HepG2 (cell line): ENCODE measurements at regions not wholly inside any gene's neighbourhood (a gene's known extent, or its start where the extent isn't known, plus 50 kb on each side); places are given as distances from the start of the nearest gene placed in this dataset.

Source experiments
- ATAC-seq: fragments of 200-7000 bp; cut with Tn5 transposase; 3 replicates; pipeline ENCODE4 v1.9.1; 2020; ENCODE audit warnings: mild to moderate bottlenecking, moderate library complexity
- BruUV-seq: library from RNA; stranded (reverse); fragments of 400-500 nt; replicated peaks from 2 replicates; lab custom pipeline; 2021; lab: Mats Ljungman, UMichigan
- CTCF ChIA-PET: fragments of 300-600 bp; formaldehyde crosslinking; extraction: SDS; loops from one replicate; lab custom pipeline; 2021; ENCODE audit warnings: low total read pairs, inconsistent platforms, low intra/inter-chr PET ratio; lab: Yijun Ruan, JAX
- POLR2A ChIA-PET: fragments of 350-600 bp; sonication (Branson Sonifier 250); formaldehyde crosslinking; loops from one replicate; lab custom pipeline; 2020; ENCODE audit warnings: antibody characterized with exemption, inconsistent platforms; lab: Yijun Ruan, JAX
- DNase-seq: peaks from one replicate; pipeline ENCODE4 v3.0.0-alpha.2; 2015; ENCODE audit warnings: low spot score
- FAIRE-seq: peaks from 3 replicates; lab custom pipeline; 2011; peaks lifted over from hg19 to GRCh38; lab: Jason Lieb, UNC
- H2AFZ ChIP-seq: one replicate; pipeline ENCODE4 v1.6.1; 2011; ENCODE audit warnings: low read length, inconsistent platforms
- H3K27ac ChIP-seq: fragments of 300-600 bp; 3 replicates; pipeline ENCODE4 v1.8.0; 2011; ENCODE audit warnings: mixed run types, mild to moderate bottlenecking, mixed read lengths, low read length, inconsistent platforms; ENCODE audit not compliant: insufficient read depth; ENCODE audit errors: extremely low read length
- H3K27me3 ChIP-seq, 2 experiments: fragments of 200-600 bp in 1 of 2; 2 replicates in 1 of 2; 3 replicates in 1 of 2; pipeline versions ENCODE4 v1.6.0 to v1.8.0; 2011; ENCODE audit warnings: low read length in 2 of 2, mild to moderate bottlenecking in 2 of 2, moderate library complexity in 2 of 2, inconsistent platforms in 1 of 2; ENCODE audit not compliant: insufficient read depth in 2 of 2, control insufficient read depth in 1 of 2
- H3K36me3 ChIP-seq, 2 experiments: fragments of 200-600 bp in 1 of 2; replicated peaks in 1 of 2; 2 replicates in 1 of 2; 3 replicates in 1 of 2; pipeline versions ENCODE4 v1.5.1 to v1.8.0; 2011; ENCODE audit warnings: low read length in 2 of 2, inconsistent platforms in 1 of 2; ENCODE audit not compliant: insufficient read depth in 2 of 2, control insufficient read depth in 1 of 2
- H3K4me1 ChIP-seq: 2 replicates; pipeline ENCODE4 v1.5.1; 2012; ENCODE audit warnings: low read length, inconsistent platforms; ENCODE audit not compliant: insufficient read depth
- H3K4me2 ChIP-seq: 2 replicates; pipeline ENCODE4 v1.6.0; 2011; ENCODE audit warnings: low read depth, low read length, inconsistent platforms
- H3K4me3 ChIP-seq, 3 experiments: fragments of 200-600 bp in 1 of 3; sonication (generic), shearing (Covaris generic) in 1 of 3; replicated peaks in 1 of 3; 2 replicates each; pipeline ENCODE4 v1.5.1; 2011 to 2016; ENCODE audit warnings: low read length in 3 of 3, inconsistent platforms in 2 of 3, low read depth in 2 of 3, mild to moderate bottlenecking in 2 of 3, control low read depth in 1 of 3, mixed read lengths in 1 of 3; ENCODE audit not compliant: insufficient read depth in 1 of 3
- H3K79me2 ChIP-seq: one replicate; pipeline ENCODE4 v1.6.1; 2011; ENCODE audit warnings: low read length, inconsistent platforms; ENCODE audit not compliant: insufficient read depth
- H3K9ac ChIP-seq: 2 replicates; pipeline ENCODE4 v1.6.0; 2011; ENCODE audit warnings: mild to moderate bottlenecking, low read depth, low read length, inconsistent platforms; ENCODE audit not compliant: insufficient read depth
- H3K9me3 ChIP-seq: 2 replicates; pipeline ENCODE4 v1.5.1; 2012; ENCODE audit warnings: mild to moderate bottlenecking, low read length
- H4K20me1 ChIP-seq: 2 replicates; pipeline ENCODE4 v1.6.0; 2011; ENCODE audit warnings: inconsistent platforms, mild to moderate bottlenecking, low read length, moderate library complexity; ENCODE audit not compliant: insufficient read depth
- EEA1 ChIP-seq: sonication (generic); formaldehyde crosslinking; IDR thresholded peaks from 2 replicates; pipeline ENCODE4 v1.5.1; 2020; ENCODE audit warnings: mild to moderate bottlenecking, missing genetic modification reagents, borderline replicate concordance
- FLYWCH1 ChIP-seq: sonication (generic); formaldehyde crosslinking; IDR thresholded peaks from 2 replicates; pipeline ENCODE4 v1.8.1; 2023; ENCODE audit warnings: mild to moderate bottlenecking, missing genetic modification reagents
- FOXK1 ChIP-seq: sonication (generic); formaldehyde crosslinking; IDR thresholded peaks from 2 replicates; pipeline ENCODE4 v1.4.0; 2020; ENCODE audit warnings: low read depth, missing genetic modification reagents, borderline replicate concordance
- HHEX ChIP-seq: IDR thresholded peaks from 2 replicates; pipeline ENCODE4 v1.6.1; 2016; ENCODE audit warnings: control low read depth
- HOMEZ ChIP-seq: IDR thresholded peaks from 2 replicates; pipeline ENCODE4 v1.6.1; 2016; ENCODE audit warnings: low read depth
- LCORL ChIP-seq, 2 experiments: fragments of 450-650 bp in 1 of 2; sonication (generic) in 1 of 2; formaldehyde crosslinking in 1 of 2; IDR thresholded peaks; 2 replicates each; pipeline versions ENCODE4 v1.5.0 to v1.6.1; 2017 to 2020; ENCODE audit warnings: antibody characterized with exemption in 1 of 2, missing genetic modification reagents in 1 of 2
- MTF1 ChIP-seq: sonication (generic); formaldehyde crosslinking; IDR thresholded peaks from 2 replicates; pipeline ENCODE4 v1.5.0; 2020; ENCODE audit warnings: missing genetic modification reagents
- NONO ChIP-seq, 2 experiments: fragments of 450-650 bp in 1 of 2; sonication (generic) in 1 of 2; formaldehyde crosslinking in 1 of 2; IDR thresholded peaks in 1 of 2; conservative IDR thresholded peaks in 1 of 2; 2 replicates each; pipeline versions ENCODE4 v1.6.1 to v1.8.0; 2017 to 2022; ENCODE audit warnings: mild to moderate bottlenecking in 1 of 2, missing genetic modification reagents in 1 of 2, moderate library complexity in 1 of 2
- PRMT3 ChIP-seq: sonication (generic); formaldehyde crosslinking; IDR thresholded peaks from 2 replicates; pipeline ENCODE4 v1.8.1; 2022; ENCODE audit warnings: low read depth, mild to moderate bottlenecking, moderate library complexity, missing genetic modification reagents, borderline replicate concordance
- SP2 ChIP-seq: sonication (generic); formaldehyde crosslinking; IDR thresholded peaks from 2 replicates; pipeline ENCODE4 v1.5.1; 2020; ENCODE audit warnings: mild to moderate bottlenecking, missing genetic modification reagents
- ZNF263 ChIP-seq: sonication (generic); formaldehyde crosslinking; IDR thresholded peaks from 2 replicates; pipeline ENCODE4 v1.4.0; 2020; ENCODE audit warnings: missing genetic modification reagents
- WGBS: methylation state at CpG from one replicate; pipeline ENCODE4 v1.1.6; 2017; ENCODE audit warnings: low lambda C conversion rate; 5-methylcytosine and 5-hydroxymethylcytosine counted together
- in situ Hi-C: cut with HindIII; loops from 2 replicates; pipeline ENCODE4 v1.10.0; 2017; ENCODE audit warnings: low pct_unique_long_range_greater_than_20kb; ENCODE audit not compliant: extremely low pct_ligation_motif_present
- intact Hi-C: fragments of 100-400 bp; cut with micrococcal nuclease; formaldehyde crosslinking; loops from one replicate; pipeline ENCODE4 v1.10.0; 2022; ENCODE audit not compliant: unreplicated experiment

- ATAC-seq (peak; percentile 42; the same call in 1 of the 3 replicates), FAIRE-seq (no peak)
Measured at GRCh38 chr10:111999205-111999914, 184.2 kb downstream of the GPAM start.

GRCh38 chr10:111999915-112000302, 183.7 kb downstream of the GPAM start:
- BruUV-seq, result no TSS peak
- peak; percentile 37; the same call in 1 of the 2 replicates for TF ChIP-seq ZNF263 (CRISPR knock-in tag)
- no peak for TF ChIP-seq FLYWCH1
- TF ChIP-seq NONO (IDR thresholded peaks at IDR 0.05), result no peak
- no peak for TF ChIP-seq NONO (CRISPR knock-in tag; conservative IDR thresholded peaks at IDR 0.05)
- Histone ChIP-seq H3K27ac (no peak overlapping the region), H3K4me1 (no peaks in the 10 kb centered on the region), H3K4me3 (no peak overlapping the region), H3K9me3 (no peaks in the 10 kb centered on the region), H3K36me3 (no peaks in the 10 kb centered on the region), H3K9ac (no peak overlapping the region), H3K79me2 (no peaks in the 10 kb centered on the region), H2AFZ (no peak overlapping the region), H3K27me3 (no peaks in the 10 kb centered on the region), H3K4me2 (no peak overlapping the region), H4K20me1 (no peaks in the 10 kb centered on the region)
- ATAC-seq (no peak), FAIRE-seq (no peak), DNase-seq (no peak)
- in situ Hi-C loops (no loop called here), intact Hi-C loops (no loop called here)
- ChIA-PET POLR2A (no interaction called here), CTCF (no interaction called here)
- 22% methylated on average over 3 of the region's 3 CpGs for WGBS

More at GRCh38 chr10:111999205-111999914, 184.2 kb downstream of the GPAM start:
- no TSS peak for BruUV-seq
- H3K4me1 ChIP-seq, result no peaks in the 10 kb centered on the region
- H4K20me1 ChIP-seq, result no peaks in the 10 kb centered on the region
- ChIA-PET CTCF (no interaction called here), POLR2A (no interaction called here)
- 41% methylated on average over 4 of the region's 4 CpGs for WGBS
- no peaks in the 10 kb centered on the region for H3K9me3 ChIP-seq
- intact Hi-C loops, result no loop called here
- no peaks in the 10 kb centered on the region for H3K79me2 ChIP-seq
- in situ Hi-C loops, result no loop called here
- H3K9ac ChIP-seq, result no peak overlapping the region
- TF ChIP-seq FOXK1 (CRISPR knock-in tag) (no peak), HOMEZ (CRISPR knock-in tag) (no peak), HHEX (CRISPR knock-in tag) (no peak), LCORL (IDR thresholded peaks at IDR 0.05) (no peak), LCORL (CRISPR knock-in tag; IDR thresholded peaks at IDR 0.05) (no peak), SP2 (CRISPR knock-in tag) (no peak), EEA1 (CRISPR knock-in tag) (no peak), MTF1 (CRISPR knock-in tag) (no peak), PRMT3 (CRISPR knock-in tag) (no peak)
- TF ChIP-seq, all 625 proteins: peak for 0
- H2AFZ ChIP-seq, result no peak overlapping the region
- no peaks in the 10 kb centered on the region for H3K27me3 ChIP-seq
- no peak overlapping the region for H3K4me2 ChIP-seq
- H3K4me3 ChIP-seq, result no peak overlapping the region
- H3K36me3 ChIP-seq, result no peaks in the 10 kb centered on the region
- DNase-seq, result no peak
- no peak overlapping the region for H3K27ac ChIP-seq
